ENCODE measurements at regions not wholly inside any gene's neighbourhood (a gene's known extent, or its start where the extent isn't known, plus 50 kb on each side); places are given as distances from the start of the nearest gene placed in this dataset.
"Not testable (repeated sequence)": the region's sequence is repeated elsewhere in the genome, so short reads cannot be mapped to it uniquely, and the experiment has no call there.

DNA sequence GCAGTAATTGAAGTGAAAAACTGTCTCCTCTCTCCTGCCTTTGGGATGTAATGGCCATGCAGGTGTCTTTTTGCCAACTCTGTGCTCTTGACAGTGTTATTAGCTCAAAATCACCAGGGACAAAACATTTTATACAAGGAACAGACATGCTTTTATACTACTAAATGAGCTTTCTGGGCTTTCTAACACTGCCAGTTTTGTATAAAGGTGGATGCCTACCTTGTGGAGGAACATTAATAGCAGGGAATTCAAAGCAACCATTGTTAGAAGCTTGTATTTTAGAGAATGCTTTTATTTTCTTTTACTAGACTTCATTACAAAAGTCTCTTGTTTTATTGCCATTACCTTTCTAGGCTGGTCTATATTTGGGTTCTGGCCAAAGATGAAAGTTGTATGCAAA is 54.7 kb upstream of the ARSJ start:
- no peak overlapping the region for H3K27ac Mint-ChIP-seq (ENCODE audit: low read depth)
- DNase-seq (ENCODE audit: low spot score in 2 of 2) (no peak), ATAC-seq (replicated peaks; ENCODE audit: extremely low read depth, poor library complexity, severe bottlenecking) (no peak)
- no peak overlapping the region for H3K4me3 Mint-ChIP-seq
- no peaks in the 10 kb centered on the region for H3K4me1 Mint-ChIP-seq
- peaks cover 23% of the 10 kb centered on the region for H3K27me3 Mint-ChIP-seq
- no peaks in the 10 kb centered on the region for H3K9me3 Mint-ChIP-seq
- H3K36me3 Mint-ChIP-seq (ENCODE audit: insufficient read depth) = no peaks in the 10 kb centered on the region

DNA sequence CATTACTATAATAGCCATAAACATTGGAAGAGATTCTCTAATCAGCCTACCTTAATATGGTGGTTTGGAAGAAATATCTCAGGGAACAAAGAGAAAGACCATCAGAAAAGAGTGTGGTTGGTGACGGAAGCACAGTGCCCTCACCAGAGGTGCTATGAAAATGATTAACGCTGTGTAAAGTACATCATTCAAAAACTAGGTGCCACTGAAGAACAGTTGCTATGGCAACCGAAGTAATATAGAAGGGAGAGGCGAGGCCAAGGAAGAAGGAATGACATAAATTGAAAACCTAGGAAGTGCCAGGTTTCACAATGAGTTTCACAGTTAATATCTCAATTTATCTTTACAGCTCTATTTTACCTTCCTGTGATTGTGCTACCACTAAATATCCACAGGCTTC is 57.0 kb upstream of the ARSJ start:
- DNase-seq (ENCODE audit: low spot score in 2 of 2) (no peak), ATAC-seq (replicated peaks; ENCODE audit: extremely low read depth, poor library complexity, severe bottlenecking) (no peak)
- Mint-ChIP-seq H3K4me3 (no peak overlapping the region), H3K4me1 (no peaks in the 10 kb centered on the region), H3K36me3 (ENCODE audit: insufficient read depth) (no peaks in the 10 kb centered on the region), H3K9me3 (no peaks in the 10 kb centered on the region), H3K27me3 (peaks cover 23% of the 10 kb centered on the region), H3K27ac (ENCODE audit: low read depth) (no peak overlapping the region)

DNA sequence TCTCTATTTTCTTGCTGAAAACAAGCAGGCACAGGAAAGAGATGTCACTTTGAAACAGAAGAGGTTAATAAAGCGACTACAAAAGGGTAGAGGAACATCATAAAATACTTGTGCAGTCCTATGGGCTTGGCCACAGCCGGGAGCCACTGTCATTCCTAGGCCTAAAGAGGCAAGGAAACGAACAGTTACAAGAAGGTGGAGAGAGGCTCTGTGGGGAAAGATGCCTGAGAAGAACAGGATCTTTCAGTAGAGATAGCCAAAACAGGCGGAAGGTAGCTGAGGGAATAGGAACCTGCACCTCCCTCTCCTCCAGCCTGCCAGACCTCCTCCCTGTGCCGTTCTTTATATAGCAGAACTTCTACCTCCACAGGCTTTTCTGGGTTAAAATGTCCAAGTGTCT is 57.4 kb upstream of the ARSJ start:
- DNase-seq (ENCODE audit: low spot score in 2 of 2) (no peak), ATAC-seq (replicated peaks; ENCODE audit: extremely low read depth, poor library complexity, severe bottlenecking) (no peak)
- H3K4me1 Mint-ChIP-seq = no peaks in the 10 kb centered on the region
- H3K27me3 Mint-ChIP-seq = peaks cover 23% of the 10 kb centered on the region
- H3K9me3 Mint-ChIP-seq = no peaks in the 10 kb centered on the region
- H3K4me3 Mint-ChIP-seq = no peak overlapping the region
- H3K36me3 Mint-ChIP-seq (ENCODE audit: insufficient read depth) = no peaks in the 10 kb centered on the region
- H3K27ac Mint-ChIP-seq (ENCODE audit: low read depth) = no peak overlapping the region

DNA sequence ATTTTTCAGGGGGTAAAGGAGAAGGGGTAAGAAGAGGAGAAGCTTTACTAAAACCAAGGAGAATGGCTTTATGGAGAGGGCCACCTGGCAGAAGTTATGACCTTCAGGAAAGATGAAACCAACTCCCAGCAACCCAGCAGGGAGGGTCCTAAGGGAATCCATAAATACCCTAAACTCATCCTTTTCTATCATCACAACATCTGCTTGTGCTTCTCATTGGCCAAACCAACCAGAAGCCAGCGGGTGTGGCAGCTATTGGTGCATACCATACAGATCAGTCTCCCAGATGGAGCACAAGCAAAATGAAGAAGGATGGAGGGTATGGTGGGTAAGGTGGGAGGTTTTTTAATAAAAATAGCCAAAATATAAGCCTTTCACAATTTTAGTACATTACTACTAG is 58.5 kb upstream of the ARSJ start:
- peaks cover 23% of the 10 kb centered on the region for H3K27me3 Mint-ChIP-seq
- no peaks in the 10 kb centered on the region for H3K36me3 Mint-ChIP-seq (ENCODE audit: insufficient read depth)
- H3K4me3 Mint-ChIP-seq = no peak overlapping the region
- no peaks in the 10 kb centered on the region for H3K4me1 Mint-ChIP-seq
- ATAC-seq (replicated peaks; ENCODE audit: extremely low read depth, poor library complexity, severe bottlenecking) (no peak), DNase-seq (ENCODE audit: low spot score in 2 of 2) (no peak)
- H3K9me3 Mint-ChIP-seq = no peaks in the 10 kb centered on the region
- H3K27ac Mint-ChIP-seq (ENCODE audit: low read depth) = no peak overlapping the region

DNA sequence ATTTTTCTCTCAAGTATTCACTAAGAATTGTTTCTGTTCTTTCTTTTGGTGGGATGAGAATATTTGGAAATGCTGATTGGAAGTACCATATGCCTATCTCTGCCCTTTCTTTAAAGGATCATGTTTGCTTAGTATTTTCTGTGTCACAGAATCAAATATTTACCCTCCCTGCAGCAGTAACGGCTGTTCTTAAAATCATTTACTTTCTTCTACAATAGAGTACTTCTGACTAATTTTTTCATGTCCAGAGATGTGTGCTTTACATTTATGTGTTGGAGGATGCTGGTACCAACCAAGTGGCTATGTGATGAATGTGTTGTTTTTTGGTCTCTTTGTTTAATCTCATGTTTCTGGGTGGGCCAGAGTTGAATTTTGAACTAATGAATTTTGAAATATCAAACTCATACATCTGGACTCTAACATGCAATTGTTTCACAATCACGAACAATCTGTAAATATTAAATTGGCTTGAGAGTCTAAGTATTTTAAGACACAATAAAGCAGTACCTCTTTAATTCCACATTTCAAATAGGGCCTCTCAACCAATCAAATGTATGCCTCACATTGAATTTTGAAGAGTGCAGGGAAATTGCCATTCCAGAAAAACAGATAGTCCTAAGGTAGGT is 59.4 kb upstream of the ARSJ start:
- DNase-seq (ENCODE audit: low spot score in 2 of 2) (no peak), ATAC-seq (replicated peaks; ENCODE audit: extremely low read depth, poor library complexity, severe bottlenecking) (no peak)
- Mint-ChIP-seq H3K9me3 (no peaks in the 10 kb centered on the region), H3K27me3 (peaks cover 23% of the 10 kb centered on the region), H3K27ac (ENCODE audit: low read depth) (no peak overlapping the region), H3K4me1 (no peaks in the 10 kb centered on the region), H3K36me3 (ENCODE audit: insufficient read depth) (no peaks in the 10 kb centered on the region), H3K4me3 (no peak overlapping the region)

DNA sequence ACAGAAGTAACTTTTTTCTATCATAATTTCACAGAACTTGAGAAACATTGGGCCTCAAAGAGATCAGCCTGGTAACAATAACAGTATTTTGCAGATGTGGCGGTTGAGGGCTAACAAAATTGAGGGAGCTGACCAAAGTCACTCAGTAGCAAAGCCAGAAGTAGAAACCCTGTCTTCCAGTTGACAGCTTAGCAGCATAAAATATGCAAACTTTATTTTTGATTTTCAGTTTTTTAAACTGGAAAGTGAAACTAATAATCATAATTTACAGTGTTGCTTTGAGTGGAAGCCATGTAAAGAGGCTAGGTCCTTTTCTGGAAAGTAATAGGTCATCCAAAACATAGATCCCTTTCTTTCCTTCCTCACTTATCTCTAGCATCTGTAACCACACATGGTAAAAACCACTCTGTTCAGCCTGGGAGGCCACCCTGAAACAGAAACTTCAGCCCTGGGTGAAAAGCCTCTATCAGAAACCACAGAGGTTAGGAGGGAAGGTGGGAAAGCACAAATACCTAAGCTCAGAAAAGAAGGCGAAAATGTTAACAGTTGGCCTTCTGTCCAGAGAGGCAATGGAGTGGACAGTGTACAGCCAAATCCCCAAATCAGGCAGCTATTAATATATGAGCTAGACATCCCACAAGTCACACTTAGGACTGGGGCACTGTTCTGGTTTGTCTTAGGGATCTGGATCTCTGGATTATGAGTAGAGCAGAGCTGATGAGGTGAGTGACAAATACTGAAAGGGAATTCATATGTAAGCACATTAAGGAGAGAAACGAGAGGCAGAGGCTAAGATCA is 61.1 kb upstream of the ARSJ start:
- no peak overlapping the region for H3K4me3 Mint-ChIP-seq
- no peaks in the 10 kb centered on the region for H3K4me1 Mint-ChIP-seq
- H3K27ac Mint-ChIP-seq (ENCODE audit: low read depth) = no peak overlapping the region
- no peaks in the 10 kb centered on the region for H3K36me3 Mint-ChIP-seq (ENCODE audit: insufficient read depth)
- no peaks in the 10 kb centered on the region for H3K9me3 Mint-ChIP-seq
- H3K27me3 Mint-ChIP-seq = peaks cover 22% of the 10 kb centered on the region
- DNase-seq (ENCODE audit: low spot score in 2 of 2) = no peak
- no peak for ATAC-seq (replicated peaks; ENCODE audit: extremely low read depth, poor library complexity, severe bottlenecking)

DNA sequence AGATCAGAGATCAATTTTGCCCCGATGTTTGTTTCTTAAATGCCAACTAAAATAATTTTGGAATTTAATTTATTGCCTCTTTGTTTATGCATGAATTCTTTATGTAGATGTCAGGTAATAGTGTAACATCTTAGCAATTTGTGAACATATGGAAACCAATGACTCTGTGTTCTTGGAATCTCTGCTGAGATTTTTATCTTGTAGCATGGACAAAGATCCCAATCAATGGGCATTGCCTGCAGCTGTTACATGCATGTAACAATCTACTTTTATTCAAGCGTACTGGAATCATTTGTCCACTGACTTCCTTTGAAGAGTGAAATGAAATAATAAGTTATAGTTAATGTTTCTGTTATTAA is 61.6 kb upstream of the ARSJ start:
- no peak for ATAC-seq (replicated peaks; ENCODE audit: extremely low read depth, poor library complexity, severe bottlenecking)
- Mint-ChIP-seq H3K4me3 (no peak overlapping the region), H3K9me3 (no peaks in the 10 kb centered on the region), H3K4me1 (no peaks in the 10 kb centered on the region), H3K36me3 (ENCODE audit: insufficient read depth) (no peaks in the 10 kb centered on the region), H3K27me3 (peaks cover 19% of the 10 kb centered on the region), H3K27ac (ENCODE audit: low read depth) (no peak overlapping the region)
- DNase-seq (ENCODE audit: low spot score in 2 of 2) = no peak

DNA sequence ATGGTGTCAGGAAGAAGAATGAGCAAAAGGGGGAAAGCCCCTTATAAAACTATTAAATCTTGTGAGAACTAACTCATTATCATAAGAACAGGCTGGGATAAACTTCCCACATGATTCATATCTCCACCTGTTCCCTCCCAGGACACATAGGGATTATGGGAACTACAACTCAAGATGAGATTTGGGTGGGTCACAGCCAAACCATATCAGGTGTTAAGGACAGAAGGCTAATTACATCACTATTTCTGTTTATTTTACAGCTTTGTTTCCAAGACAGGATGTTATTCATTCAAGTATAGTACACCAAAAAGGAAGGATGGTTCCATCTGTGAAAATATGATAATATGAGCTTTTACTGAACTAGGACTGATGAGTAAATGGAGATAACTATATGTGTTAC is 63.7 kb upstream of the ARSJ start:
- Mint-ChIP-seq H3K9me3 (no peaks in the 10 kb centered on the region), H3K27ac (ENCODE audit: low read depth) (no peak overlapping the region), H3K4me1 (no peaks in the 10 kb centered on the region), H3K36me3 (ENCODE audit: insufficient read depth) (no peaks in the 10 kb centered on the region), H3K4me3 (no peak overlapping the region), H3K27me3 (peaks cover 16% of the 10 kb centered on the region)
- ATAC-seq (replicated peaks; ENCODE audit: extremely low read depth, poor library complexity, severe bottlenecking) (no peak), DNase-seq (ENCODE audit: low spot score in 2 of 2) (no peak)

DNA sequence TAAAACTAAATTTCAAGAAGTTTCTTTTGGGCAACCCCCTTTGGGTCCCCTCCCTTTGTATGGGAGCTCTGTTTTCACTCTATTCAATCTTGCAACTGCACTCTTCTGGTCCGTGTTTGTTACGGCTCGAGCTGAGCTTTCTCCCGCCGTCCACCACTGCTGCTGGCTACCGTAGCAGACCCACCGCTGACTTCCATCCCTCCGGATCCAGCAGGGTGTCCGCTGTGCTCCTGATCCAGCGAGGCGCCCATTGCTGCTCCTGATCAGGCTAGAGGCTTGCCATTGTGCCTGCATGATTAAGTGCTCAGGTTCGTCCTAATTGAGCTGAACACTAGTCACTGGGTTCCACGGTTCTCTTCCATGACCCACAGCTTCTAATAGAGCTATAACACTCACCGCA is 64.9 kb upstream of the ARSJ start:
- not testable (repeated sequence) for H3K9me3 Mint-ChIP-seq

DNA sequence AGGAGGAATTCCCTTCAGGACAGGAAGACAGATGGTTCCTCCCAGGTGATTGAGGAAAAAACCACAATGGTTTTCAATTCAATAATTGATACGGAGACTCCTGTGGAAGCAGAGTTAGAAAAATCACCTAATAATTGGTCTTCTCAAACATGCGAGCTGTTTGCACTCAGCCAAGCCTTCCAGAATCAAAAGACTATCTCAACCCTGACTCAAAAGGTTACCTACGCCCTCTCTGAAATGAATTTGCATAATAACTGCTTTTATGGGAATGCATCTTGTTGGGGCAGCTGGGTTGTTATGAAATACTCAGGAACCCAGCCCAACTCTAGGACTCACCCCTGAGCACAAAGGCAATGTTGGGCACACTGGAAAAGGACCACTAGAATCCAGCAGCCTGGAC is 66.9 kb upstream of the ARSJ start:
- ATAC-seq (replicated peaks; ENCODE audit: extremely low read depth, poor library complexity, severe bottlenecking) (no peak), DNase-seq (ENCODE audit: low spot score in 2 of 2) (no peak)
- Mint-ChIP-seq H3K36me3 (ENCODE audit: insufficient read depth) (no peaks in the 10 kb centered on the region), H3K9me3 (no peaks in the 10 kb centered on the region), H3K27ac (ENCODE audit: low read depth) (no peak overlapping the region), H3K4me3 (no peak overlapping the region), H3K4me1 (no peaks in the 10 kb centered on the region), H3K27me3 (peaks cover 22% of the 10 kb centered on the region)

More for the DNA sequence above, 64.9 kb upstream of the ARSJ start:
- ATAC-seq (replicated peaks; ENCODE audit: extremely low read depth, poor library complexity, severe bottlenecking); H3K36me3 Mint-ChIP-seq (ENCODE audit: insufficient read depth); H3K4me1 Mint-ChIP-seq; DNase-seq (ENCODE audit: low spot score in 2 of 2); H3K4me3 Mint-ChIP-seq; H3K27ac Mint-ChIP-seq (ENCODE audit: low read depth): not testable (repeated sequence)
- H3K27me3 Mint-ChIP-seq = peaks cover 16% of the 10 kb centered on the region

DNA sequence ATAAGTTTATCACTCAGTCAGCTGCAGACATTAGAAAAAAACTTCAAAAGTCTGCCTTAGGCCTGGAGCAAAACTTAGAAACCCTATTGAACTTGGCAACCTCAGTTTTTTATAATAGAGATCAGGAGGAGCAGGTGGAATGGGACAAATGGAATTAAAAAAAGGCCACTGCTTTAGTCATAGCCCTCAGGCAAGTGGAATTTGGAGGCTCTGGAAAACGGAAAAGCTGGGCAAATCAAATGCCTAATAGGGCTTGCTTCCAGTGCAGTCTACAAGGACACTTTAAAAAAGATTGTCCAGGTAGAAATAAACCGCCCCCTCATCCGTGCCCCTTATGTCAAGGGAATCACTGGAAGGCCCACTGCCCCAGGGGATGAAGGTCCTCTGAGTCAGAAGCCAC is 68.7 kb upstream of the ARSJ start:
- H3K9me3 Mint-ChIP-seq; H3K4me1 Mint-ChIP-seq; DNase-seq (ENCODE audit: low spot score in 2 of 2); H3K27ac Mint-ChIP-seq (ENCODE audit: low read depth); H3K4me3 Mint-ChIP-seq; H3K36me3 Mint-ChIP-seq (ENCODE audit: insufficient read depth); ATAC-seq (replicated peaks; ENCODE audit: extremely low read depth, poor library complexity, severe bottlenecking): not testable (repeated sequence)
- peaks cover 25% of the 10 kb centered on the region for H3K27me3 Mint-ChIP-seq

DNA sequence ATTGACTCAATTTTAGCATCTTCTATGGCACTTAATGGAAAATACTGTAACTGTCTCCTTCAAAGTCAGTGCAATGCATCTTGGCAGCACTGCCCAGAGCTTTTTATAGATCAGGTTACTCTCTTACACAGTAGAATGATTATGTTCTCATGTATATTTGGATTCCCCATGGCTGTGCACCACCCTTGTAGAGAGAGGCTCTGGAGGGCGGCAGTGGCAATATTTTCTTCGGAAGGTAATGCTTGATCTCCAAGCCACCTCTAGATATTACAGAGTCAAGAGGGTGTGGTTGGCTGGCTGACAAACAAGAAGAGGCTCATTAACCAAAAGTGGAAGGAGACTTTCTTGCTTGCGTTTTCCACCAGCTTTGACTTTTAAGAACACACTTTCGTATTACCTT is 72.8 kb upstream of the ARSJ start:
- DNase-seq (ENCODE audit: low spot score in 2 of 2) (no peak), ATAC-seq (replicated peaks; ENCODE audit: extremely low read depth, poor library complexity, severe bottlenecking) (no peak)
- Mint-ChIP-seq H3K4me1 (no peaks in the 10 kb centered on the region), H3K36me3 (ENCODE audit: insufficient read depth) (no peaks in the 10 kb centered on the region), H3K9me3 (no peaks in the 10 kb centered on the region), H3K4me3 (no peak overlapping the region), H3K27ac (ENCODE audit: low read depth) (no peak overlapping the region), H3K27me3 (peaks cover 19% of the 10 kb centered on the region)

DNA sequence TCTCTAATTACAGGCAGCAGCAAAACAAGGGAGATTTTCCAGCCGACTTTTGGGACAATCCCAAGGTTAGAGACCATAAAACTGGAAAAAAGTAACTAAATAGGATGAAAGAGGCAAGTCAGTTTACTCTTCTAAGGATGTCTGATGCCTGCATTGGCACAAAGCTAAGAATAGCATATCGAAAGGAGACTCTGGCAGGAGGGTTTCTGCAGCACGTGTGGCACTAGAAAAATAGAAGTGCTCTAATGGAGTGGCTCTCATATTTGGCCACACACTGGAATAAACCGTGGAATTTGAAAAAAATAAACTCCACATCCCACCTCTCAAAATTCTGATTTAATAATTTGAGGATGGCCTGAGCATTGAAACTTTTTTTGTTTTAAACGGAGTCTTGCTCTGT is 77.2 kb upstream of the ARSJ start:
- Mint-ChIP-seq H3K9me3 (no peaks in the 10 kb centered on the region), H3K4me1 (no peaks in the 10 kb centered on the region), H3K27ac (ENCODE audit: low read depth) (no peak overlapping the region), H3K27me3 (peaks cover 25% of the 10 kb centered on the region), H3K4me3 (no peak overlapping the region), H3K36me3 (ENCODE audit: insufficient read depth) (no peaks in the 10 kb centered on the region)
- no peak for ATAC-seq (replicated peaks; ENCODE audit: extremely low read depth, poor library complexity, severe bottlenecking)
- DNase-seq (ENCODE audit: low spot score in 2 of 2) = no peak

Data from central memory CD8-positive, alpha-beta T cell (primary cell).